Aorta (tissue), 5 donors: ENCODE measurements at regions not wholly inside any gene's neighbourhood (a gene's known extent, or its start where the extent isn't known, plus 50 kb on each side); places are given as distances from the start of the nearest gene placed in this dataset.

Experiments used
- ATAC-seq: fragments of 200-7000 bp; cut with Tn5 transposase; one replicate; pipeline ENCODE4 v1.9.1; 2022; ENCODE audit warnings: moderate library complexity; ENCODE audit not compliant: low FRiP score
- DNase-seq, 2 donors: peaks; one replicate each; pipeline ENCODE4 v3.0.0-alpha.2; 2020
- H3K27ac ChIP-seq, 2 donors: one replicate each; pipeline ENCODE4 v1.5.1; 2013; ENCODE audit warnings: low read length in 2 of 2, mild to moderate bottlenecking in 2 of 2, moderate library complexity in 2 of 2, control low read depth in 1 of 2, inconsistent platforms in 1 of 2, low read depth in 1 of 2
- H3K27me3 ChIP-seq, 2 donors: one replicate each; pipeline ENCODE4 v1.6.1; 2013; ENCODE audit warnings: control low read depth in 1 of 2, low read length in 1 of 2, mild to moderate bottlenecking in 1 of 2, moderate library complexity in 1 of 2; ENCODE audit not compliant: insufficient read depth in 2 of 2, control insufficient read depth in 1 of 2
- H3K36me3 ChIP-seq, 2 donors: one replicate each; pipeline ENCODE4 v1.6.1; 2013; ENCODE audit warnings: control low read depth in 1 of 2, low read length in 1 of 2, mild to moderate bottlenecking in 1 of 2; ENCODE audit not compliant: insufficient read depth in 2 of 2, control insufficient read depth in 1 of 2
- H3K4me1 ChIP-seq, 2 donors: one replicate each; pipeline ENCODE4 v1.6.1; 2013; ENCODE audit warnings: low read length in 2 of 2, control low read depth in 1 of 2, mild to moderate bottlenecking in 1 of 2, moderate library complexity in 1 of 2; ENCODE audit not compliant: insufficient read depth in 2 of 2, control insufficient read depth in 1 of 2
- H3K4me3 ChIP-seq, 2 donors: one replicate each; pipeline ENCODE4 v1.5.1; 2013; ENCODE audit warnings: low read length in 2 of 2, control low read depth in 1 of 2, mild to moderate bottlenecking in 1 of 2
- H3K9me3 ChIP-seq: one replicate; pipeline ENCODE4 v1.6.1; 2013; ENCODE audit warnings: mild to moderate bottlenecking, low read length; ENCODE audit not compliant: control insufficient read depth
- WGBS, 2 donors: extraction: QIAGEN DNeasy Blood & Tissue Kit; methylation state at CpG; one replicate each; pipeline ENCODE4 v1.1.7; 2013; 5-methylcytosine and 5-hydroxymethylcytosine counted together
- intact Hi-C, 2 donors: fragments of 100-400 bp; cut with DNase I; formaldehyde crosslinking; loops; one replicate each; pipeline versions ENCODE4 v1.14.2 to v1.15.0; 2022
- donor health status: healthy with polysubstance abuse.
- donor health status: Bipolar disorder and iron deficiency.
- donor health status: DM: no; HTN: no; CAD: no.
- donor health status: DM: no; HTN: no; CAD: no.
- donor health status: DM: yes; HTN: yes; CAD: no.

DNA sequence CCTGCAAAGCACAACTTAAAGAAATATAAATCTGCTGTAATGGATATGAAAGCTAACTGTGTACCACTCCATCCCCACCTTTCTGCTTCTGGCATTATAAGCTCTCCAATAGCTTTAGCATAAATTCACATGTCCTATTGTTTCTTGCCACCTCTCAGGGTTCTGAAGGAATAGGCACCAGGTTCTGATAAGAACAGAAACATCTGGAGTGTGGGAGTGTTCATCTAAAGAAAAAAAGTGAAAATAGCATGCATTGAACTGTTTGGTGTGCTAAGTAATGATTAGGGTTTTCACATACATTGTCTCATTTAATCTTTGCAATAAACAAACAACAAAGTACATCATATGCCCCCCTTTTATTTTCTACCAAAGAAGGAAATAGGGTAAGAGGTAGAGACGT, 72.3 kb downstream of the FAM76B start:
- H3K9me3 ChIP-seq = no peaks in the 10 kb centered on the region
- no peak for ATAC-seq
- no peak overlapping the region for H3K27ac ChIP-seq
- intact Hi-C loops = no loop called here
- H3K4me3 ChIP-seq = no peak overlapping the region
- H3K27me3 ChIP-seq = no peaks in the 10 kb centered on the region
- H3K4me1 ChIP-seq = peaks cover 0 to 2% of the 10 kb centered on the region in 2 donors
- H3K36me3 ChIP-seq = no peaks in the 10 kb centered on the region
- no peak for DNase-seq
- 0 to 48% methylated on average over 1 of the region's 1 CpG for WGBS, 2 donors

DNA sequence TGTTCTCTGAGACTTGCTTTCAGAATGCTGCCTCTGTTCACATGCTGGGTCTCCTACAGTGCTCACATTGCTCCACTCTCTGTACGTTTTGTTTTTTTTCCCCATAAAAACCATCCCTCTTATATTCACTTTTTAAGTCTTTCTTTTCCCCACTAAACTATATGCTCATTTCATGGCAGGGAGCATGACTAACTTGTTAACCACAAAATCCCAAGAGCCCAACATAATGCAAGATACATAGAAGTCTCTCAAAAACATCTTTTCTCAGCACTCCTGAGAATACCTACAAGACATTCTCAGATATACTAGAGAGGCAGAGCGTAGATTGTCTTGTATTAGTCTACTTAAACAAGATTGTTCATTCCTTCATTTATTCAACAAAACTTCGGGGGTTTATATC, 73.3 kb downstream of the FAM76B start:
- ATAC-seq = no peak
- H3K27ac ChIP-seq = no peak overlapping the region
- intact Hi-C loops = no loop called here
- no peaks in the 10 kb centered on the region for H3K36me3 ChIP-seq
- H3K4me3 ChIP-seq = no peak overlapping the region
- 85 to 87% methylated on average over 3 of the region's 3 CpGs for WGBS, 2 donors
- H3K9me3 ChIP-seq = no peaks in the 10 kb centered on the region
- H3K4me1 ChIP-seq = peaks cover 0 to 2% of the 10 kb centered on the region in 2 donors
- no peak for DNase-seq
- H3K27me3 ChIP-seq = no peaks in the 10 kb centered on the region

DNA sequence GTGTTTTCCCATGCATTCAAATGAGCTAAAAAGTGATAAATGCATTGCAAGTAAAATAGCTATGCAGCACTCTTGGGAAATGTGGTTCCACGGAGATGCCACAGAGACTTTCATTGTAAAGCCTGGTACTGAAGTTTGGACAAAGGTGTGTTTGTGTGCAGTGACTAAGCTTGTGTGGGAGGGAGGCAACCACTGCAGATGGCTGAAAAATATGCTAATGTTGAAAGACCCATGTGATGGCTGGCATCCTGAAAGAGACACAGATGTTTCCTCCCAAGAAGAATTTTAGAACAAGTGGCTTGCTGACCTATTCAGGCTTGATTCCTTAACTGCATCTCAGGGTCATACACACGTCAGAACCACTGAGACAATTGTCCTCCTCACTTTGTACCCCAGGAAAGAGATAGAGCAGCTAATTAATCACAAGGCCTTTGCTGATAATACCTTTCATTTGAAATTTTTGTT, 73.8 kb downstream of the FAM76B start:
- Histone ChIP-seq H3K36me3 (no peaks in the 10 kb centered on the region), H3K27me3 (no peaks in the 10 kb centered on the region), H3K4me1 (peaks cover 0 to 2% of the 10 kb centered on the region in 2 donors), H3K9me3 (no peaks in the 10 kb centered on the region), H3K4me3 (no peak overlapping the region), H3K27ac (no peak overlapping the region)
- ATAC-seq (no peak), DNase-seq (no peak)
- 50 to 56% methylated on average over 2 of the region's 2 CpGs for WGBS, 2 donors
- intact Hi-C loops = no loop called here

DNA sequence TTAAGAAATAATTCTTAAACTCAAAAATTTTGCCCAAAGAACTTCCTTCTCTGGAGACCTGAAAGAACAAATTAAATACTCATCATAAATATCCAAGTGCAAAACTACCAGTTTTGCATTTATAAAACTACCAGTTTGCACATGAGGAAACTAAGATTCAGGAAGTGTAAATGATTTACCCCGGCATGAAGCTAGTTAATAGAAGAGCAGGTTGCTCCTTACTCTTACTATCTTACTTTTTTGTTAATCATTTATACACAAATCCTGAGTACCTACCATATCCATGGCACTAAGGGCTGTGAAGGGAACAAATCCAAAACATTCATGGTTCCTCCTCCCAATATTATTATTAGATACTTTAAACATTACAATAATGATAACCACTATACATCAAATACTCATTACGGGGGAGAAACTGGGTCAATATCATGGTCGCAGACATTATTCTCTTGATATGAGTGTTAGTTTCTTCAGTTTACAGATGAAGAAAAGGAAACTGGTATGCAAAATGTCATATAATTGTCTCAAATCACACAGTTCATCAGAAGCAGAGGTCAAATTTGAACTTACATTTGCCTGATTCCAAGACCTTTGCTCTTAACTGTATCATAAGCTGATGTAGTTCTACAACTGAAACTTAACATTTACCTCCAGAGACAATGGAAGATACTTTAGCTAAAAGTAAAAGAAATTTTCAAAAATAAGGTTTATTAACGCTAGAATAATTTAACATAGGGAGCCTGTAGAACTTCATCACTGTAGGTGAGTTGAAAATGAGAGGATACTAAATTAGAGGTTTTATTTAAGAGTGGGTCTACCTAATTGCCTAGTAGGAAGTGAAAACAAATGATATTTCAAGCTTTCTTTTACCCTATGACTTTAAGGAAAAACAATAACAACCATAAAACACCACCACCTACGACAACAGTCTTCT, 74.5 kb downstream of the FAM76B start:
- WGBS, 2 donors = 82 to 92% methylated on average over 5 of the region's 5 CpGs
- Histone ChIP-seq H3K27ac (no peak overlapping the region), H3K4me3 (no peak overlapping the region), H3K4me1 (peaks cover 0 to 2% of the 10 kb centered on the region in 2 donors), H3K27me3 (no peaks in the 10 kb centered on the region), H3K9me3 (no peaks in the 10 kb centered on the region), H3K36me3 (no peaks in the 10 kb centered on the region)
- DNase-seq (no peak), ATAC-seq (no peak)
- intact Hi-C loops = loop anchor here in 1 of 2 donors (5.0 kb wide), 1 partner anchor 543 kb away; no protein-coding TSS in a partner anchor

DNA sequence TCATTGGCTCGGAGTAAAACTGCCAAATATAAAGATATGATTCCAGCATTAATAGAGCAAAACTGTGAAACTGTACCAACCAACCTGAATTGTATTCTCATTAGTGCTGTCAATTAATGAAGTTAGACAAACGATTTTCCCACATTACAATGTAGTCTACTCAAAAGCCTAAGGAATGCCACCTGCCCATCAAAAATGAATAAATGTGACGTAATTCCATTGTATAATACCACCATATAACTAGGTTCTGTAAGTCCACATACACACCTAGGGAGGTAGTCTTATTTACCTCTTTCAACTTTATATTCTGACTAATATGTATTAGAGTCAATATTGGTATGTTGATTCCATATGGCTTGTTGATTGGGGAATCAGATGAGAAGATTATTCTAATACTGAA, 76.2 kb downstream of the FAM76B start:
- Histone ChIP-seq H3K36me3 (no peaks in the 10 kb centered on the region), H3K4me3 (no peak overlapping the region), H3K27ac (no peak overlapping the region), H3K9me3 (no peaks in the 10 kb centered on the region), H3K27me3 (no peaks in the 10 kb centered on the region), H3K4me1 (peaks cover 0 to 2% of the 10 kb centered on the region in 2 donors)
- DNase-seq (no peak), ATAC-seq (no peak)
- intact Hi-C loops = loop anchor here in 1 of 2 donors (5.0 kb wide), 1 partner anchor 541 kb away; no protein-coding TSS in a partner anchor
- WGBS, 2 donors = 77 to 80% methylated on average over 3 of the region's 3 CpGs

DNA sequence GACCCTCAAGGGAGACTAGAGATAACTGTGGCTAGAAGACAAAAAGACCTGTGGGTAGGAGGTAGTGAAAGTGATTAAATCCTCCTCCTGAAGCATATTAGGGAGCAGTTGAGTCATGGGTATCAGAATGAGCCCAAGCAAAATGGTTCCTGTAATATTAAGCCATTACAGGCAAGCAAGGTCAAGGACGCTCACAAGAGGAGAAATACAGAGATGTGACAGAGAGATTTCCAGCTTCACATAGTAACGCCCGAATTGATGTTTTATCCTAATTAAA, 77.7 kb downstream of the FAM76B start:
- Histone ChIP-seq H3K27me3 (no peaks in the 10 kb centered on the region), H3K27ac (no peak overlapping the region), H3K4me1 (peaks cover 0 to 2% of the 10 kb centered on the region in 2 donors), H3K4me3 (no peak overlapping the region), H3K36me3 (no peaks in the 10 kb centered on the region), H3K9me3 (no peaks in the 10 kb centered on the region)
- no peak for DNase-seq
- ATAC-seq = no peak
- WGBS, 2 donors = 95% methylated on average over 3 of the region's 3 CpGs
- intact Hi-C loops = loop anchor here in 1 of 2 donors (5.0 kb wide), 1 partner anchor 540 kb away; no protein-coding TSS in a partner anchor

DNA sequence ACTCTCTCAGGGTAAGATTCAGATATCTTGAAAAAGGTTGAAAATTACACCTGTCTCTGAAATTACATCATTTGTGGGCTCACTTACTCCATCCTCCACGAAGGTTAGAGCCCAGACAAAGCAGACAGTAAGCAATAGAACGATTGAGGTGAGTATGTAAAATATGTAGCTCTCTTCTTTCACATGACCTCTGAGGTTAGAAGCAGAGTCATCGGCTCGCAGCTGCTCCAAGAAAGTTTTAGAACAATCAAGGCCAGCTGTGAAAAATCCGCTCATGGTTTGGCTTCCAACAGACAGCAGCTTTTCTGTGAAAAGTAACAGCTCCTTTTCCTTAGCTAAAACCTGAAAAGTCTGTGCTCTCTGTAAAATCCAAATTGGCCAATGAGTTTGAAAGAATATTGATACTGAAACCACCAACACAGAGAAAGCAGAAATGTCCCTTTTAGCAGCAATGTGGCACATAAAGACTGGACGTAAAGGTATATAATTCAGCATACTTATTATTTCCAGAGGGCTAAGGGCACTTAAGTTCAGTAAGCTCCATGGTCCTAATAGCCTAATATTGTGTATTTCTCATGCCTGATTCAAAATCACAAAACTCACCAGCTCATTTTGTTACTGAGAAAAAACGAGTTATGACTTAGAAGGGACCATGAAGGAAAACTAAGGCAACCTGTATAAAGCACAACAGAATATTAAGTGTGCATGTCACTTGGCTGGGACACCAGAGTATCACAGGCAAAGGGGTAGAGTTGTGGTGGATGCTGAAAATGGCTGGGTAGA, 78.2 kb downstream of the FAM76B start:
- WGBS, 2 donors = 86 to 87% methylated on average over 7 of the region's 7 CpGs
- ATAC-seq (no peak), DNase-seq (no peak)
- Histone ChIP-seq H3K27ac (no peak overlapping the region), H3K9me3 (no peaks in the 10 kb centered on the region), H3K36me3 (no peaks in the 10 kb centered on the region), H3K4me3 (no peak overlapping the region), H3K4me1 (peaks cover 0 to 2% of the 10 kb centered on the region in 2 donors), H3K27me3 (no peaks in the 10 kb centered on the region)
- intact Hi-C loops = loop anchor here in 1 of 2 donors (5.0 kb wide), 1 partner anchor 539 kb away; no protein-coding TSS in a partner anchor

DNA sequence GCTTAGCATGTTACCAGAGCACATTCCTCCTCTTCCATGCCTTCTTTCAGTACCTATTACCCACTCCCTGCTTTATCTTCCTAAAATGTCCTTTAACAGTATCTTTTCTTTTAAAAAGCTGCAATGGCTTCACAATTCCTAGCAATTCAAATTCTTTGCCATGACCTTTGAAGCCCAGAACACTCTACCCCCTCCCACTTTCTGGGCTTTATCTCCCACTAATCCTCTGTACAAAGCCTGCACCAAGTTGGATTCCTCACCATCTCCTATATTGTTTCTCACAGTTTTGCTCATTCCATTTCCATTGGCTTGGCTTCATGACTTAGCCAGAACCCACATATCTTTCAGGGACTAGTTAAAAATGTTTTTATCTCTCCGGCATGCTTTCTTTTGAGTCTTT, 80.9 kb downstream of the FAM76B start:
- ATAC-seq = no peak
- intact Hi-C loops = loop anchor here (10.0 kb wide), 2 partner anchors 134 to 374 kb away; no protein-coding TSS in a partner anchor
- Histone ChIP-seq H3K27me3 (no peaks in the 10 kb centered on the region), H3K9me3 (no peaks in the 10 kb centered on the region), H3K4me1 (peaks cover 0 to 4% of the 10 kb centered on the region in 2 donors), H3K27ac (no peak overlapping the region), H3K36me3 (no peaks in the 10 kb centered on the region), H3K4me3 (no peak overlapping the region)
- DNase-seq = no peak
- WGBS, 2 donors = 98 to 100% methylated on average over 1 of the region's 1 CpG
